Pons (tissue), 1 donor: ENCODE measurements at regions not wholly inside any gene's neighbourhood (a gene's known extent, or its start where the extent isn't known, plus 50 kb on each side); places are given as distances from the start of the nearest gene placed in this dataset.
A peak's percentile ranks its signal among the peaks of the same experiment; 100 is the strongest.

ENCODE experiments used
- DNase-seq: peaks from one replicate; pipeline ENCODE4 v3.0.0-alpha.2; 2016; ENCODE audit warnings: low spot score

DNA sequence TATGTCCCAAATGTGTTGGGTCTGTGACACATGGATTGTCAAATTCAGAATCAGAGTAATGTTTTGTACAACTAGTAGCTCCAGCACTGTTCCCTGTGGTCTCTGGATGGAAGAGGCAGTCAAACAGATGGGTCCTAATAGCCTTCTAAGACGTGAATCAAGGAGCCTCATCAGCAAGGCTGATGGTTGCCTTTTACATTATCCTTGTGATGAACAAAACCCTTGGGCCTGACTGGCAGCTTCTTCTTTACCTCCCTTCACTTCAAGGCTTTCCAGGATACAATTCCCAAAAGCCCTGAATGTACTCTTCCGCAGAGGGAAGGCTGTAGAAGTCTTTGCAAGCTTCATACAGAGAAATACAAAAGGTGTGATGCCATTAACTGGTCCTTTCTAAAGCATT lies 633.3 kb downstream of the USP25 start:
- DNase-seq, result no peak

DNA sequence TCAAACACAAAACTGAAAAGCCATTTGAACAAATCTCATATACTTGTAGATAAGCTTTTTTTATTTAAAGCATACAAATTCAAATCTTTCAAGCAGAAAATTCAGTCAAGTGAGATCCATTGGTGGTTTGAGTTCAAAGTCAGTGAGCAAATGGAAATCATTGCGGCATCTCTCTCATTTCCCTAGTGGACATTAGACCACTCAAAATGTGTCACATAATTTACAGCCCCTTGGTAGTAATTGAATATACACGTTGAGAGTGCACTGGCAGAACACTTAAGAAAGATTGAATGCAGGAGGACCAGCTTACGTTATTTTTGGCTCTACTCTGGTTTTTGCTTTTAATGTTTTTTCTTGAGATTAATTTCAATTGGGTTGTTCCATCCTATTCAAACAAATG lies 633.7 kb downstream of the USP25 start:
- DNase-seq, result no peak

DNA sequence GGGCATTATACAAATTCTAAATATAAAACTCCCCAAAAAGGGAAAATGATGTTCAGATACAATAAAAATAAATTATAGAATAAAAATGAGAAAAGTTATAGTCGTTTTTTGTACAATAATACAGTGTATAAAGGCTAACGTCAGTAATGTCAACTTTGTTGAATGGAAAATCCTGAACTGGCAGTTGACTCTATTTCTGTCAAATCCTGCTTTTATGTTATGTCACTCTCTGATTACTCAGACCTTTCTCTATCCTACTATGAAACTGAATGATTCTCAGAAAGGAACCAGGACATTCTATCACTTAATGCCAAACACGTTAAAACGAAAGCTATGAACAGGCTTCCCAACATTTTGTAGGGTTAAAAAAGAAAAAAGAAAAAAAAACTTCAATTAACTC lies 636.4 kb downstream of the USP25 start:
- no peak for DNase-seq

DNA sequence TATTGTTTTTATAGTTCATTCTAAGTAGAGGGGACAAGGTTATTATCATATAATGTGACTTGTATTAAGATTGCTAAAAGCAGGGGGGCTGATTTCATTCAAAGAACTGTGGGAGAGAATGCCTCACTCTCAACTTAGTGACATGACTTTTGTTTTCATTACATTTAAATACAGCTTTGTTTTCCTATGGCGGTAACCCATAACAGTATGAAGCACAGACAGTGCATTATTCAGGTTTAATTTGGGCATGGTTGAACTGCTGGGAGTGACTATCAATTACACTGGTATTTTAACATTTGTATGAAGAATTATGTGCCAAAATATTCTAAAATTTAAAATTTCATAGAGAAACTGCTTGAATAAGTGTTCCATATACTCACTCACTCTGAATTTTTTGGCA lies 637.3 kb downstream of the USP25 start:
- DNase-seq, result no peak

DNA sequence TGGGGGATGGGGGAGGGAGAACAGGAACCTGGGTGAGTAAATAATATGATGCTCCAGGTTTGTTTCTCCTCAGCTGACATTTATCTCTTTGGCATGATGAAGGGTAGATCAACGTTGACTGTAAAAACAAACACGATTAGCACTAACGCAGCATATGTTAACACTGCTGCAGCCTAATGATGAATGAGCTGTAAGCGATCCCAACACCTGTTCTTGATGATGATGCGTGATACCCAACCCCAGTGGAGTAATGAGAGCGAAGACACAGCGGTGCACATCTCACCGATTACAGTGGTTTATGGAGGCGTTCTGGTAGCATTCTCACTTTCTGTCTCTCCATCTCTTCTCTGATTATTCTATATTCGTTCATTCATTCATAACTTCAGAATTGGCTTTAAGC lies 640.4 kb downstream of the USP25 start:
- no peak for DNase-seq

DNA sequence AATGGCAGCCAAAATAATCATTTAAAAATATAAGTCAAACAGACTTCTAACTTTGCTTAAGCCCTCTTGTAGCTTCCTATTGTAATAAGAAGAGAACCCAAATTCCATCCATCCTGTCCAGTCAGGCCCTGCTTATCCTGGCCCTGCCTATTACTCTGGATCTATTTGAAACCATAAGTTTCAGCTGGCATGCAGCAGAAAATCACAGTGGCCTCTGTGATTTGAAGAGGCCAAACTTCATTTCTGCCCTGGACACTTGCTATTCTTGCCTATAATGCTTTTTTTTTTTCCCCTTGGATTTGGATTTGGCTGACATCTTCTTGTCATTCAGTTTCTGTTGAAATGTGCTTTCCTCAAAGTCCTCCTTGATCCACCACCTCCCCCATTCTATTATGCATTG lies 642.8 kb downstream of the USP25 start:
- peak; percentile 56 for DNase-seq

DNA sequence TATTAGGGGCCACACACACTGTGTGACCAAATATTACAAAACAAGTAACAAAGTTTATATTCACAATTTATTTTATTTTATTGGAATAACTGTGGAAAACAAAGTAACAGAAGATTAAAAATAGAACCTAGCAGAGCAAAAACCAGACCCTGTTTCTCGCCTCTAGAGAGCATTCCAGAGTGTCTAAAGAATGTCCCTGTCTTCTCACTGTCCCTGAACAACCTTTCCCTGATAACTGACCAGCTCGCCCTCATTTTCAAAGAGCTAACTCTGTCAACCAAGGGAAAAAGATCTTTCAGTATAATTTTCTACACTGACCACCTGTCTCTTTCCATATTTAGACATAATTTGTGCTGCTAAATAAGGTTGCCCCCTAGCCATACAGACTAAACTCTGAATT lies 646.9 kb downstream of the USP25 start:
- DNase-seq, result no peak

DNA sequence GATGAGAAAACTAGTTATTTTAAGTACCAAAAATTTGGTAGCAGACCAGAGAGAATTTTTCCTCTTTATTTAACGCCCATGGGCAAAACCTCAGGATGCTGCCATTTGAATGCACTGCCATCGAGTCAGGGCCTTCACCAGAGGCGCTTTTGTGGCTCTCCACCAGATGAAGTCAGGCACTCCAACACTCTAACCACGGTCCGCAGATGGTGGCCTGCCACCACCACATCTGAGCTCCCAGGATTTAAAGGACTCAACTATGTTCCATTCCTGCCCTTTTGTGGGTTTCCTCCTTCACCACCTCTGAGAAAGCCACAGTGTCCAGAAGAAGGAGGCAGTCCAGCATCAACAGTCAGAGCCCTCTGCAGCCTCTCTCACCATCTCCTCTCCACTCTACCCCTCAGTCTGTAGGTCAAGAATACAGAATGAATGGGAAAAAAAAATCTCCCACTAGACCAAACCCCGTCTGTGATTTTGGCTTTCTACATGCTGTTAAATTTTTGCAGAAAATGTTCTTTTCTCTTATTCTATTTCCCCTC lies 647.4 kb downstream of the USP25 start:
- no peak for DNase-seq

DNA sequence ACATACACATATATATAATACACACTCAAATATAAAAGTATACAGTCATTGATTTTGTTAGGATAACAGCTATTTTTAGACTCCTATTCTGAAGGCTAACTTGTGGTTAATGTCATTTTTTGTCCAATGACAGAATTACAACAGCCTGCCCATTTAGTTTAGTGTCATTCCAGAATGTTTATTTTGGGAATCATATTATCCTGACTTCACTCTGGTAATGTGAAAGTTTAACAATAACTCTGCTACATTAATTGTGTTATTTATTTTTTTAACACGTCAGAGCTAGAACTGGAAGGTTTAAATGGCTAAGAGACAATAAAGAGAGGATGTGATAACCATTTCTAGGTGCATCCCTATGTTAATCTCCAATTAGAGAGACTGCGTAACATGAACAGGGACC lies 648.1 kb downstream of the USP25 start:
- no peak for DNase-seq

DNA sequence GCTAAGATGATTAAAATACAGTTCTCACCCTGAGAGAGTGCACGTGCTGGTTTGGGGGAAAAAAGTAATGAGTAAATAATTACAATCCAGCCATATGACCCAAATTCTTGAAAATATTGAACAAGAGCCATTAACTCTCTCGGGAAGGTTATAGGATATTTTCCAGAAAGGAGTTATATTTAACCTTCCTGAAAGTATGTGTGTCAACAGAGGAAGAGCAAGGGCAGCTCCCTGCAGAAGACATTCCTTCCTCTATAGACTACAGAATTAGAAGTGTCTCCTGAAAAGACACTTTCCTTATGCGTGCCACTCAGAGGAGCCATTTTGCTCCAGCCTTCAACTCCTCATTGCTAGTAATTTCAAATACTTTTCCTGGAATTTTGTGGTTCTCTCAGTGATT lies 648.7 kb downstream of the USP25 start:
- DNase-seq, result no peak

DNA sequence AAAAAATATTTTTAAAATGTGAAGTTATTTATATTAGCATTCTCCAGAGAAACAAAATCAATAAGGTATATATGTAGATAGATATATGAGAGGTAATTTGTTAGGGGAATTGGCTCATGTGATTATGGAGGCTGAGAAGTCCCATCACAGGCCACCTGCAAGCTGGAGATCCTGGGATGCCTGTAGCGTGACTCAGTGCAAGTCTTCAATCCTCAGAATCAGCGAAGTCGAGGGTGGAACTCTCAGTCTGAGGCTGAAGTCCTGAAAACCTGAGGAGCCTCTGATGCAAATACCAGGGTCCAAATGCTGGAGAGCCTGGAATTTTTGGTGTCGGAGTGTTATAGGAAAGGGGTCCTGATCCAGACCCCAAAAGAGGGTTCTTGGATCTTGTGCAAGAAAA lies 658.5 kb downstream of the USP25 start:
- DNase-seq, result no peak

DNA sequence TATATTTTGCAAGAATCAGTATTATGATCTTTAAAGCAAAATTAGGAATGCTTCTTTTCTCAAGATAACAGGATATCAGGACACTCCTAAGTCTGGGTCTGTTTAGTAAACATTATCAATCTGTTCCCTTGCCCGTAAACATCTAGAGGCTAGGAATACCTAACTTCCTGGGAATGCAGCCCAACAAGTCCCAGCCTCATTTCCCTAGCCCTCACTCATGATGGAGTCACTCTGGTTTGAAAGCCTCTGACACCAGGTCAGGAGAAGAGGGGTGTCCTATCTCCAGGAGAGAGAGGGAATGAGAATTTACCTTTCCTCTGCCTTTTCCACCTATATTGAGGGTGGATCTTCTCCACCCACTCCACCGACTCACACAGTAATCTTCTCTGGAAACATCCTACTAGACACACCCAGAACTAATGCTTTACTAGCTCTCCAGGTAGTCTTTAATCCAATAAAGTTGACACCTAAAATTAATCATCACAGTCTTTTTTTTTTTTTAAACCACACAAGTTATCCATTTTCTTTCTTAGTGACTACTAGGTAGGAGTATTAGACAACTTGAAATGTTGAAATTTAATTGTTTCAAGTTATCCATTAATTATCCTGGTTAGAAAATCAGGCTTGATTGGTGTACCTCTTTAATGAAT lies 659.3 kb downstream of the USP25 start:
- DNase-seq, result no peak

DNA sequence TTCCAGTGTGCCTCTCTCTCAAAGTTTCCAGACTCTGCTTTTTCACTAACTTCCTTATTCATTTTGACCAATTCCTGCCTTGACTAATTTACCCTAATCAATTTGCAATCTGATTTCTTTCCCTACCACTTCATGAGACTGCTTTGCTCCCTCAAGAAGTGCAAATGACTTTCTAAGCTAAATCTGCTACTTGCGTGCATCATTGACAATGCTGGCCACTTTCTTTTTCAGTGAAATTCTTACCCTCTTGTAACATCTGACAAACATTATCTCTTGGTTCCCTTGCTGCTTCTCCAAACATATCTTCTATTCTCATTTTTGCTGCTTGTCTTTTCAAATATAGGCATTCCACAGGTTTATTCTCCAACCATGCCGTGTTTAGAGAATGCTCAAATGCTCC lies 659.9 kb downstream of the USP25 start:
- DNase-seq, result no peak

DNA sequence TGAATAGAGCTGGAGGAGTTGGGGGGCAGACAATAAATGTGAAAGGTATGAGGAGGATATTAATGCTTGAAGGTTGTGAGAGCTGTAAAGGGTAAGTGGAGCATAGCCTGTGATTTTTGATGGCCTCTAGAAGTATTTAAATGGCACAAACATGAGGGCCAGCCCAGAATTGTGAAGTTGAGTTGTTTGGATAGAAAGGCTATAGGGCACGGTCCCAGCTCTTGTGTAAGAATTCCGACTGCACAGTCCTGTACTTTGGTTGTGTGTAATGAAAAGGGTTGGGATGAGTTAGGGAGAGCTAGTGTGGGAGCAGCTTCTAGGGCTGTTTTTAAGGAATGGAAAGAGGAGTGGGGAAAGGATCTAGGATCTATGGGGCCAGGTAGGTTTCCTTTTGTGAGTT lies 665.5 kb downstream of the USP25 start:
- no peak for DNase-seq

DNA sequence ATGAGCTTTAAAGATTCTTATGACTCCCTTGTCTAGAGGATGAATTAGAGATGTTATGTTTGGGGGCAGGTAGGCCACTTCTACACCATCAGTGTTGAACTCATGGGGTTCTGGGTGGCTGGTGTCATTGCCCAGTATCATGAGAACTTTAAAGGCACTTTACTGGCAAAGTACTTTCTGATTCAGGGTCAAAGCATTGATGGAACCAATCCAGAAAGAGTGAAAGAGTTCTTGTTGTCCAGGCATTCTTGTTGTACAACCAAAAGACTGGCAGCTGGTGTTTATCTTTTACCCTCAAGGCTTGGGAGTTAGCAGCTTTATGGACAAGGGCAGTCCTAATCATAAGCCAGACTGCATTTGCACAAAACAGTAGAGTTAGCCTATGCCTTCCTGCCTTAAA lies 673.0 kb downstream of the USP25 start:
- DNase-seq, result peak; percentile 62

DNA sequence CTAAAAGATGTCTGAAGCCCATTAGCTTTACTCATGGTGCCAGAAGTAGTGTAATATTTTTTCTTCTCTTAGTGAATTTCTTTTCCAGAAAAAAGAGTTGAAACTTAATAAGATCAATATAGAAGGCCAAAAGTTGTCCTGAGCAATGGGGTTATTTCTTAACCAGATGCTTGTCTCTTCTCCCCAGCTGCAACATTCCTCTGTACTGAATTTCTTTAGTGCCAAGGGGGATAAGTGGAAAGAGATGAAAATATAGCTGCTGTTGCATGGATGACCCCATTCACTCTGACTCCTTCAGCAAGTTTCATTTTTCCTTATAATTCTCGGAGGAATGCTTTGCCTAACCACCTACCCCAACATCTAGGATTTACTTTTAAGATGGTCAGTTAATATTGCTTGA lies 675.0 kb downstream of the USP25 start:
- no peak for DNase-seq

DNA sequence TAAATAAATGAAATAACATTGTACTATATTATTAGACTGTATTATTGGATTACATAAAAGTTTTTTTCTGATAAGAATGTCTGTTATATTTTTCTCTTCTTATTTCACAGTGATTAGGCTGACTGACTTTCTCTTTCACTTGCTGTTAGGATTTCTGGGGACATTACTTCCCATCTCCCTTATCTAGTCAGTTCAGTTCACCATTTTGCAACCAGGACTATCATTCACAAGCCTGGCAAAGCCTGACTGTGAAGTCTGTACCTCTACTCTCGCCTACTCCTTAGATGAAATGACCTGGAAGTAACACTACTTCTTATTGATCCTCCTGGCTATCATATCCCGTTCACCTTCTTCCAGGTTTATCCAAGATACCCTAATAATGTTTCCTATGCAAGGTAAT lies 676.6 kb downstream of the USP25 start:
- no peak for DNase-seq

DNA sequence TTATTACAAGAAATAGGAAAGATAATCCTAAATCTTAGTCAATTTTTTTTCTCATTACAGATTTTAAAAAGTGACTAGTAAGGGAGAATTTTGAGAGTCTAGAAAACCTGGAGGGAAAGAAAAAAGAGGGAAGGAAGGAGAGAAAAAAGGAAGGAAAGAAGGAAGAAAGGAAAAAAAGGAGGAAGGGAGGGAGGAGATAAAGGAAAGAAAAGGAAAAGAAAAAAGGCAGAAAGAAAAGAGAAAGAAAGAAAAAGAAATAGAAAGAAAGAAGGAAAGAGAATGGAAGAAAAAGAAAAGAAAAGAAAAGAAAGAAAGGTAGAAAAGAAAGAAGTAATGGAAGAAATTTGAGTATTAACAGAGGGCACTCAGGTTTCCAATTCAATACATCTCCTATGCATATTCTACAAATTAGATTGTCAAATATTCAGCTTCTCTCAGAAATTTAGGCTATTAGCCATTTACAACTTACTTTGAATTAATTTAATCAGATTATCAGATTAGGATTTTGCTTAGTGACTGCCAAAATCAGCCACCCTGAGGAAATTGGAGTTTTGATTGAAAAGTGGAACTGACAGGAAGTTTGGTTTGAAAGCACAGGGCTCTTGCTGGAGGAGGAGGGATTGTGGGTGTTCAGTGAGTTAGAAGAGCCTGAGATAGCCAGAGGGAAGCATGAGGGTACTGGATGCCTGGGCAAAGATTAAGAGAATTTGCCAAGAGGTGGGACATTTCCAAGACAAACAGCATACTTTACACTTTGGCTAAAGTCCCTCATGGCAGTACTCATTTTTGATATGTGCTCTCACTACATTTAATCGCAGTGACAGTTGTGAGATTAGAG lies 677.8 kb downstream of the USP25 start:
- DNase-seq, result no peak

DNA sequence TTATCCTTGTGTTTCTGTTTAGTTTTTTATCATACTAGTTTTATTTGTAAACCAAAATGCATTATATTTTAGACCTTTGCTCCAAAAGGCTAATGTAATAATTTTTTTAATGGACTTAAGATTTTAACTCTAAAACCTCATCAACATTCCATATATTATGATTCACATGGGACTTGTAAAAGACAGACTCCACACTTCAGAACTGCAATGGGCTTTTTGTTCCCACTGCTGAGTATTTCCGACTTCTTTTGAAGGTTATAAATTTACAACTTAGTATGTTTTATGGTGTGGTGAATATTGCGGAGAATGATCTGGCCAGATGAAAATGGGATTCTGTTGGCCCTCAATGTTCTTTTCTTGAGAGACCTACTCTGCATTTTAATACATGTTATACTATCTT lies 678.5 kb downstream of the USP25 start:
- DNase-seq, result no peak

DNA sequence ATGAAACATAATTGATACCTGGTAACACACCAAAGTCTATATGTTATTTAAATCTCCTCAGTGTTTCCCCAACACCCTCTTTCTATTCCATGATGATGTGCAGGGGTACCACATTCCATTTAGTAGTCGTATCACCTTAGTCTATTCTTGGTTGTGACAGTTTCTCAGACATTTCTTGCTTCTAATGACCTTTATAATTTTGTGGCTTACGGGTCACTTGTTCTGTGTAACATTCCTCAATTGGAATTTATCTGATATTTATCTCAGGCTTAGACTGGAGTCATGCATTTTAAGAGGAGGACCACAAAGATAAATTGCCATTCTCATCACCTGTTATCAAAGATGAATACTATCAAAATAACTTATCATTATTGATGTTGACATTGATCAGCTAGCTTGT lies 679.6 kb downstream of the USP25 start:
- no peak for DNase-seq

DNA sequence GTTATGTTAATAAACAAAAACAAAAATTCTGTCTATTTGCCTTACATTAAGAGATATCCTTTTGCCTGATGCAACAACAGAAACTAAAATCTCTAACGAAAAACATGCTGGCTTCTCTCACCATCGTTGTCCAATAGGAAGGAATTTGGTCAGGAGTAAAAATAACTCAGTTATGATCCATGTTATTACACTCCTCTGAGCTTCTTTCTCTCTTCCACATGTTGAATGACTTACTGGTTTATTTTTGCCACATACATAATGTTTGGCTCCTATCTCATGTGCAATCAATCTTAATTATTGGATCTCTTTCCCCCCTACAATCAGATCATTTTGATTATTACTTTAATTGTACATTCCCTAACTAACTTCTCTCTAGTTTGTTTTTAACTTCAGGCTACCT lies 688.4 kb downstream of the USP25 start:
- DNase-seq, result no peak

DNA sequence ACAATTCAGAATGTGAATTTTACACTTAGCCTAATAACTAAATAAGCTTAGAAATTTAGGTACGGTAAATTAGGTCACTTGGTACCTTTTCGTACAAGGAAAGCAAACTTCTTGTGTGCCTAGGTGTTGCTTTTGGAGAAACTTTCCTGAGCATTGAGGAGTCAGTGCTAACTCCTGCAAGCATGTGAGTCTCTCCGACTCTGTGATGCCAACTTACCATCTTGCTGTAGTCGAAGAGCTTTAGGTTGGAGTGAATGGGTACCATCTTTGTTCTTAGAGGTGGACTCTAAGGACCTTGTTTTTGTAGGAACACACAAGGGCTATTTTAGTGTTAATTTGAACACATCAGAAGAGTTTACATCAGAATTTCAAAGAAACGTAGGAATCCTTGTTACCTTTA lies 688.9 kb downstream of the USP25 start:
- DNase-seq, result peak; percentile 54

DNA sequence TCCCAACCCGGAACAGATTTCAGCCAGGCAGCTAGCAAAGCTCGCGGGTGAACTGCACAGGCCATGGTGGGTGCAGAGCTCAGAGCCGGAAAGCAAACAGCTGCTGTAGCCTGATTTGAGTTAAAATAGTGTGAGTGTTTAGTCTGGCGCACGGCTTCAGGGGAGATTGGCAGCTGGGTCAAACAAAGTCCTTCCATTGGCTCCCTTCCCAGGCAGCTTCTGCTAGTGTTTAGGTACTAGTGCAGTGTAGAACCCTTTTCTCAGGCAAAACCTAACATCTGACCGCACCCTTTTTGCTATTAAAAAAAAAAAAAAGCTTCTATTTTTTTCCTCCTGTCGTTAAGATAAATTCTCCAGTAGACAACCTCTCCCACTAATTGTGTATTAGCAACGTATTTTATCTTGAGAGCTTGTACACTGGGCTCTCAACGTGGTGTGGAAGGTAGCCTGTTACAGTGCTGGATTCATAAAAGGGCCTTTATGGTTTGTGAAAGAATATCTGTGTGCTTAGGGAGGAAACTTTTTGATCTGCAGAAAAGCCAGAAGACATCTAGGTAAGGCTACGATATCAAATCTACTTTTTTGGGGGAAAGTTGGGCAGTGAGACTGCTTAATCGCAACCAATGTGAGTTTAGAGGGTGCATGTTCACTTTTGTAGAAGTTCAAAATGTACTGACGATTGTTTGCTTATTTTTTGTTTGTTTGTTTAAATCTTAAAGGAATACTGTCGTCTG lies 689.6 kb downstream of the USP25 start:
- DNase-seq, result peak; percentile 85
